SU-DHL-6 (cell line): ENCODE measurements at regions not wholly inside any gene's neighbourhood (a gene's known extent, or its start where the extent isn't known, plus 50 kb on each side); places are given as distances from the start of the nearest gene placed in this dataset.

ENCODE experiments used
- H2AFZ ChIP-seq: fragments of 200-600 bp; sonication (generic); 2 replicates; pipeline ENCODE4 v1.6.1; 2014; ENCODE audit warnings: low read depth, mild to moderate bottlenecking, moderate library complexity, mixed read lengths, antibody characterized with exemption, low read length; ENCODE audit not compliant: severe bottlenecking
- H3F3A ChIP-seq: fragments of 200-600 bp; shearing (Covaris generic); 2 replicates; pipeline ENCODE4 v1.6.0; 2016; ENCODE audit warnings: antibody characterized with exemption, mild to moderate bottlenecking; ENCODE audit not compliant: insufficient read depth
- H3K27ac ChIP-seq: fragments of 200-600 bp; sonication (generic); 2 replicates; pipeline ENCODE4 v1.5.1; 2016; ENCODE audit warnings: low read depth, mild to moderate bottlenecking, low read length, moderate library complexity, mixed read lengths
- H3K27me3 ChIP-seq: fragments of 200-600 bp; sonication (generic), shearing (Covaris generic); 2 replicates; pipeline ENCODE4 v1.6.0; 2014; ENCODE audit warnings: mild to moderate bottlenecking, low read length
- H3K36me3 ChIP-seq: fragments of 200-600 bp; sonication (generic); 2 replicates; pipeline ENCODE4 v1.6.1; 2014; ENCODE audit warnings: mild to moderate bottlenecking, low read length, mixed read lengths
- H3K4me2 ChIP-seq: fragments of 300-600, 200-600 bp; shearing (Covaris generic), sonication (generic); 2 replicates; pipeline ENCODE4 v1.6.0; 2014; ENCODE audit warnings: low read length, low read depth, mild to moderate bottlenecking; ENCODE audit not compliant: poor library complexity, severe bottlenecking
- H3K4me3 ChIP-seq: fragments of 200-600 bp; sonication (generic); 2 replicates; pipeline ENCODE4 v1.5.1; 2014; ENCODE audit warnings: antibody characterized with exemption, low read length, mild to moderate bottlenecking, mixed read lengths; ENCODE audit not compliant: insufficient read depth, poor library complexity, severe bottlenecking
- H3K79me2 ChIP-seq: fragments of 200-600 bp; sonication (generic); 2 replicates; pipeline ENCODE4 v1.6.1; 2014; ENCODE audit warnings: mild to moderate bottlenecking, low read length, moderate library complexity; ENCODE audit not compliant: insufficient read depth
- H3K9ac ChIP-seq: fragments of 200-600 bp; sonication (generic); 2 replicates; pipeline ENCODE4 v1.7.0; 2014; ENCODE audit warnings: mild to moderate bottlenecking, low read length
- H3K9me2 ChIP-seq: fragments of 200-600 bp; sonication (generic); replicated peaks from 2 replicates; pipeline ENCODE4 v1.6.1; 2014; ENCODE audit warnings: low read length; ENCODE audit not compliant: insufficient read depth
- H3K9me3 ChIP-seq: fragments of 200-600 bp; sonication (generic); 2 replicates; pipeline ENCODE4 v1.6.1; 2014; ENCODE audit warnings: low read length, mixed read lengths; ENCODE audit not compliant: insufficient read depth
- H4K20me1 ChIP-seq: fragments of 200-600 bp; sonication (generic); 2 replicates; pipeline ENCODE4 v1.6.1; 2014; ENCODE audit warnings: low read depth, mild to moderate bottlenecking, antibody characterized with exemption, low read length, moderate library complexity, mixed read lengths
- CTCF ChIP-seq: fragments of 200-600 bp; sonication (generic); IDR thresholded peaks from one replicate; pipeline ENCODE4 v1.5.1; 2017; ENCODE audit warnings: antibody characterized with exemption, mild to moderate bottlenecking, low read length, moderate library complexity; ENCODE audit not compliant: insufficient read depth, poor library complexity, severe bottlenecking
- EZH2phosphoT487 ChIP-seq: fragments of 200-600 bp; sonication (generic), shearing (Covaris generic); conservative IDR thresholded peaks from 2 replicates; pipeline ENCODE4 v1.6.1; 2018; ENCODE audit warnings: mild to moderate bottlenecking, antibody characterized with exemption, low read length, moderate library complexity, mixed read lengths

DNA sequence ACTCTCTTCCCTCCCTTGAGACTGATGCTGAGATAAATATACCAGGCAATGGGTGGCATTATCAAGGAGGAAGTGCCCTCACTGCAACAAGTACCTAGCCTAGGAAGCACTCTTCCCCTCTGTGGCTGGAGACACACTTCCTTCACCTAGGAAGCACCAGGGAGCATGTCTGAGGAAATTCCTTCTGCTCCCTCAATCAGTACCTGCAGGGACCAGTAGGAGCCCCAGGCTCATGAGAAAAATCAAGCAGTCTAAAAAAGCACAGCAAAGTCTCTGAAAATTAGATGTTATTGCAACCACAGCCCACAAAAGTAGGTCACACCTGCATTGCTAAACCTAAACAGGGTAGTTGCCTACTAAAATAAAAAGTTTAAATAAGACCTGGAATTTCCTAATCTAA, 78.2 kb upstream of the TRPM1 start:
- no peaks in the 10 kb centered on the region for H3K9me2 ChIP-seq
- TF ChIP-seq EZH2phosphoT487 = no peak
- no peak for TF ChIP-seq CTCF
- no peaks in the 10 kb centered on the region for H4K20me1 ChIP-seq
- no peak overlapping the region for H3K4me3 ChIP-seq
- no peaks in the 10 kb centered on the region for H3K79me2 ChIP-seq
- no peak overlapping the region for H3K9ac ChIP-seq
- no peaks in the 10 kb centered on the region for H3K27me3 ChIP-seq
- H2AFZ ChIP-seq = no peak overlapping the region
- H3K9me3 ChIP-seq = no peaks in the 10 kb centered on the region
- no peaks in the 10 kb centered on the region for H3K36me3 ChIP-seq
- H3K4me2 ChIP-seq = no peak overlapping the region
- H3K27ac ChIP-seq = no peak overlapping the region
- no peaks in the 10 kb centered on the region for H3F3A ChIP-seq

- Histone ChIP-seq H3K9ac (no peak overlapping the region), H3K27me3 (no peaks in the 10 kb centered on the region), H2AFZ (no peak overlapping the region), H3K4me2 (no peak overlapping the region), H3K36me3 (no peaks in the 10 kb centered on the region), H3K9me3 (peaks cover 5% of the 10 kb centered on the region; the same call in 1 of the 2 replicates), H3K9me2 (no peaks in the 10 kb centered on the region), H4K20me1 (no peaks in the 10 kb centered on the region), H3K4me3 (no peak overlapping the region), H3F3A (no peaks in the 10 kb centered on the region), H3K27ac (no peak overlapping the region), H3K79me2 (no peaks in the 10 kb centered on the region)
- TF ChIP-seq CTCF (no peak), EZH2phosphoT487 (no peak)
Measured at GRCh38 chr15:31193291-31193690, 91.8 kb upstream of the TRPM1 start.

DNA sequence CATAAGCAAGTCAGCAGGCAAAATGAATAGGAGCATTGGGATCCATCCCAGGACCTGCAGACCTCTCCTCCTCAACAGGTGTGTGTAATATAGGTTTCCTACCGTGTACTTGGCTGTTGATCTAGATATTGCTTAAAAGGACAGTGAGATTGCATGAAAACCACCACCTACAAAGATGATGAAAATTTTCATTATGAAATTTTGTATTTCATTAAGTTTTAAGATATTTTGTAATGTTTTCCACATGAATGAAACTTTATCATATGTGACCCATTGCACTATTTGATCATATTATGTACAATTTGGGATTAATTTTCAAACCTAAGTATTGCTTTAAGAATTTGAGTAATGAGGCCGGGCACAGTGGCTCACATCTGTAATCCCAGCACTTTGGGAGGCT, 94.3 kb upstream of the TRPM1 start:
- Histone ChIP-seq H3K4me2 (no peak overlapping the region), H3K36me3 (no peaks in the 10 kb centered on the region), H3K4me3 (no peak overlapping the region), H3K9me2 (no peaks in the 10 kb centered on the region), H3K79me2 (no peaks in the 10 kb centered on the region), H4K20me1 (no peaks in the 10 kb centered on the region), H3K27me3 (no peaks in the 10 kb centered on the region), H3K9ac (no peak overlapping the region), H3F3A (no peaks in the 10 kb centered on the region), H2AFZ (no peak overlapping the region), H3K9me3 (no peaks in the 10 kb centered on the region), H3K27ac (no peak overlapping the region)
- TF ChIP-seq CTCF = no peak
- TF ChIP-seq EZH2phosphoT487 = no peak
